ENCODE measurements at regions not wholly inside any gene's neighbourhood (a gene's known extent, or its start where the extent isn't known, plus 50 kb on each side); places are given as distances from the start of the nearest gene placed in this dataset.

GRCh38 chr3:104275199-104275598 lies 1091.5 kb upstream of the ALCAM start:
- Histone ChIP-seq H4K8ac (ENCODE audit: low read depth, low read length) (no peak overlapping the region), H3K4me2 (ENCODE audit: insufficient read depth, low read length, poor library complexity, severe bottlenecking) (no peak overlapping the region), H3K79me1 (ENCODE audit: low read depth, low read length) (no peaks in the 10 kb centered on the region)

GRCh38 chr3:104279617-104280016 lies 1087.1 kb upstream of the ALCAM start:
- WGBS, 2 donors (ENCODE audit: extremely low coverage in 2 of 2, insufficient read length in 2 of 2, insufficient replicate concordance in 1 of 2), result no CpG with 5 or more reads among the region's 1 CpG
- Histone ChIP-seq H3K27me3 (ENCODE audit: control insufficient read depth in 3 of 3, insufficient read depth in 3 of 3, low read depth in 1 of 3, low read length in 3 of 3) (no peaks in the 10 kb centered on the region), H3K23ac (ENCODE audit: low read depth, low read length, poor library complexity) (no peak overlapping the region), H3K18ac (ENCODE audit: low read length) (no peak overlapping the region), H2BK5ac (ENCODE audit: low read length) (no peak overlapping the region), H4K91ac (ENCODE audit: low read depth, low read length, poor library complexity) (no peak overlapping the region), H2BK15ac (ENCODE audit: low read length) (no peak overlapping the region), H2AFZ (ENCODE audit: low read length) (peak overlapping the region; percentile 28), H3K9ac (ENCODE audit: low read depth, low read length, poor library complexity) (no peak overlapping the region), H3K4ac (ENCODE audit: low read length) (no peak overlapping the region), H3K9me3 (replicated peaks in 1 of 2; ENCODE audit: control insufficient read depth in 2 of 2, insufficient read depth in 1 of 2, low read depth in 1 of 2, low read length in 2 of 2) (peaks cover 5 to 10% of the 10 kb centered on the region in 2 donors), H3K79me1 (ENCODE audit: low read depth, low read length) (no peaks in the 10 kb centered on the region), H3K36me3 (replicated peaks in 1 of 2; ENCODE audit: control insufficient read depth in 2 of 2, insufficient read depth in 2 of 2, low read length in 2 of 2) (no peaks in the 10 kb centered on the region), H3K4me3 (ENCODE audit: low read length in 2 of 2) (no peak overlapping the region), H3K4me2 (ENCODE audit: insufficient read depth, low read length, poor library complexity, severe bottlenecking) (no peak overlapping the region), H3K4me1 (ENCODE audit: control insufficient read depth in 2 of 2, insufficient read depth in 1 of 2, low read depth in 1 of 2, low read length in 2 of 2) (no peaks in the 10 kb centered on the region), H2BK120ac (ENCODE audit: low read depth, low read length) (no peak overlapping the region), H3K14ac (ENCODE audit: low read length) (no peak overlapping the region), H2BK12ac (ENCODE audit: low read length) (no peak overlapping the region), H4K8ac (ENCODE audit: low read depth, low read length) (no peak overlapping the region), H2AK5ac (ENCODE audit: low read depth, low read length) (no peak overlapping the region), H3K27ac (replicated peaks; ENCODE audit: low read length) (no peak overlapping the region)
- no peak for DNase-seq (ENCODE audit: low spot score)

More at GRCh38 chr3:104275199-104275598, 1091.5 kb upstream of the ALCAM start:
- Histone ChIP-seq H3K27ac (replicated peaks; ENCODE audit: low read length) (no peak overlapping the region), H3K9ac (ENCODE audit: low read depth, low read length, poor library complexity) (no peak overlapping the region), H3K36me3 (replicated peaks in 1 of 2; ENCODE audit: control insufficient read depth in 2 of 2, insufficient read depth in 2 of 2, low read length in 2 of 2) (no peaks in the 10 kb centered on the region), H3K18ac (ENCODE audit: low read length) (no peak overlapping the region), H3K27me3 (ENCODE audit: control insufficient read depth in 3 of 3, insufficient read depth in 3 of 3, low read depth in 1 of 3, low read length in 3 of 3) (no peaks in the 10 kb centered on the region), H2BK5ac (ENCODE audit: low read length) (no peak overlapping the region), H2AFZ (ENCODE audit: low read length) (no peak overlapping the region), H3K9me3 (replicated peaks in 1 of 2; ENCODE audit: control insufficient read depth in 2 of 2, insufficient read depth in 1 of 2, low read depth in 1 of 2, low read length in 2 of 2) (peaks cover 2 to 4% of the 10 kb centered on the region in 2 donors), H3K23ac (ENCODE audit: low read depth, low read length, poor library complexity) (no peak overlapping the region), H4K91ac (ENCODE audit: low read depth, low read length, poor library complexity) (no peak overlapping the region), H2BK12ac (ENCODE audit: low read length) (no peak overlapping the region), H3K4me1 (ENCODE audit: control insufficient read depth in 2 of 2, insufficient read depth in 1 of 2, low read depth in 1 of 2, low read length in 2 of 2) (no peaks in the 10 kb centered on the region), H2AK5ac (ENCODE audit: low read depth, low read length) (no peak overlapping the region), H2BK15ac (ENCODE audit: low read length) (no peak overlapping the region), H3K14ac (ENCODE audit: low read length) (no peak overlapping the region), H3K4ac (ENCODE audit: low read length) (no peak overlapping the region), H3K4me3 (ENCODE audit: low read length in 2 of 2) (no peak overlapping the region), H2BK120ac (ENCODE audit: low read depth, low read length) (no peak overlapping the region)
- DNase-seq (ENCODE audit: low spot score), result no peak

DNA sequence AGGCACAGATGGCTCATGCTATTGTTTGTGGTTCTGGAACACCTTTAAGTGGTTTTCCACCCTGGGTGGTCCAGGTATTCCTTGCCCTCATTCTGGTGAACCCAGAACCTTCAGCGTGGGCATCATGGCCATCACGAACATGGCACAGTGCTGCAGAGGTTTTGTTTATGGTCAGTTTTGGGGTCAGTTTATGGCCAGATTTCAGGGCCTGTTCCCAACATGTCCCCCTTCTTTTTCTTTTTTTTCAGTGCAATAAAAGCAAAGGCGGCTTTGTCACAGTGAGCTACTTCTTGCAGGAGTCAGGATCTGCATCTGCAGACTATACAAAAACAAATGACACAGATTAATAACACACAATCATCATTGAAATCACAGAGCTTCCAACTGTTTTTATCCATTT lies 1085.0 kb upstream of the ALCAM start:
- Histone ChIP-seq H2BK15ac (ENCODE audit: low read length) (no peak overlapping the region), H4K91ac (ENCODE audit: low read depth, low read length, poor library complexity) (no peak overlapping the region), H3K4me2 (ENCODE audit: insufficient read depth, low read length, poor library complexity, severe bottlenecking) (no peak overlapping the region), H2AK5ac (ENCODE audit: low read depth, low read length) (no peak overlapping the region), H3K18ac (ENCODE audit: low read length) (no peak overlapping the region), H2BK120ac (ENCODE audit: low read depth, low read length) (no peak overlapping the region), H4K8ac (ENCODE audit: low read depth, low read length) (no peak overlapping the region), H3K9me3 (replicated peaks in 1 of 2; ENCODE audit: control insufficient read depth in 2 of 2, insufficient read depth in 1 of 2, low read depth in 1 of 2, low read length in 2 of 2) (peaks cover 6 to 10% of the 10 kb centered on the region in 2 donors), H3K27ac (replicated peaks; ENCODE audit: low read length) (no peak overlapping the region), H3K79me1 (ENCODE audit: low read depth, low read length) (no peaks in the 10 kb centered on the region), H3K27me3 (ENCODE audit: control insufficient read depth in 3 of 3, insufficient read depth in 3 of 3, low read depth in 1 of 3, low read length in 3 of 3) (no peaks in the 10 kb centered on the region), H3K23ac (ENCODE audit: low read depth, low read length, poor library complexity) (no peak overlapping the region), H3K14ac (ENCODE audit: low read length) (no peak overlapping the region), H3K4me3 (ENCODE audit: low read length in 2 of 2) (no peak overlapping the region), H2BK12ac (ENCODE audit: low read length) (no peak overlapping the region), H2AFZ (ENCODE audit: low read length) (no peak overlapping the region), H2BK5ac (ENCODE audit: low read length) (no peak overlapping the region), H3K36me3 (replicated peaks in 1 of 2; ENCODE audit: control insufficient read depth in 2 of 2, insufficient read depth in 2 of 2, low read length in 2 of 2) (no peaks in the 10 kb centered on the region), H3K9ac (ENCODE audit: low read depth, low read length, poor library complexity) (no peak overlapping the region), H3K4me1 (ENCODE audit: control insufficient read depth in 2 of 2, insufficient read depth in 1 of 2, low read depth in 1 of 2, low read length in 2 of 2) (no peaks in the 10 kb centered on the region), H3K4ac (ENCODE audit: low read length) (no peak overlapping the region)
- no CpG with 5 or more reads among the region's 3 CpGs for WGBS, 2 donors (ENCODE audit: extremely low coverage in 2 of 2, insufficient read length in 2 of 2, insufficient replicate concordance in 1 of 2)
- DNase-seq (ENCODE audit: low spot score), result no peak

DNA sequence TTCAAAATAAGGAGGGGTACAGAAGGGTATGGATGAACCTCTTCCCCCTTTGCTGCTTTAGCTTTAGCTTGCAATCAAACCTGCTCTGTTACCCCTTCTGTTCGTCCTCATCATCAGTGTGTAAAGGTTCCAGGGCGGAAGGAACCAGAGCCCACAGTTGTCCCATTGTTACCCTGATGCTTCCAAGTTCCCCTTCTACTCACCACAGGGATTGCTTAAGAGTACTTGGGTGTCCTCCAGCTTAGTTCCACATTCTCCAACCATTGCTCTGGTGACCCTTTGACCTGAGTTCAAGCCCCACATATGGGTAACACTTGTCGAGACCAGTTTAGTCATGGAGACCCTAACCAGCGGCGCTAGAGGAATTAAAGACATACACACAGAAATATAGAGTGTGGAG lies 1080.1 kb upstream of the ALCAM start:
- Histone ChIP-seq H4K91ac (ENCODE audit: low read depth, low read length, poor library complexity) (no peak overlapping the region), H3K4me2 (ENCODE audit: insufficient read depth, low read length, poor library complexity, severe bottlenecking) (no peak overlapping the region), H3K79me1 (ENCODE audit: low read depth, low read length) (no peaks in the 10 kb centered on the region), H3K27me3 (ENCODE audit: control insufficient read depth in 3 of 3, insufficient read depth in 3 of 3, low read depth in 1 of 3, low read length in 3 of 3) (no peaks in the 10 kb centered on the region), H4K8ac (ENCODE audit: low read depth, low read length) (no peak overlapping the region), H3K4ac (ENCODE audit: low read length) (no peak overlapping the region), H3K4me3 (ENCODE audit: low read length in 2 of 2) (no peak overlapping the region), H3K18ac (ENCODE audit: low read length) (no peak overlapping the region), H3K4me1 (ENCODE audit: control insufficient read depth in 2 of 2, insufficient read depth in 1 of 2, low read depth in 1 of 2, low read length in 2 of 2) (peaks cover 0 to 2% of the 10 kb centered on the region in 2 donors), H2BK15ac (ENCODE audit: low read length) (no peak overlapping the region), H3K23ac (ENCODE audit: low read depth, low read length, poor library complexity) (no peak overlapping the region), H2BK120ac (ENCODE audit: low read depth, low read length) (no peak overlapping the region), H3K14ac (ENCODE audit: low read length) (no peak overlapping the region), H2BK12ac (ENCODE audit: low read length) (no peak overlapping the region), H3K9ac (ENCODE audit: low read depth, low read length, poor library complexity) (no peak overlapping the region), H3K9me3 (replicated peaks in 1 of 2; ENCODE audit: control insufficient read depth in 2 of 2, insufficient read depth in 1 of 2, low read depth in 1 of 2, low read length in 2 of 2) (peaks cover under 1 to 5% of the 10 kb centered on the region in 2 donors), H2AFZ (ENCODE audit: low read length) (no peak overlapping the region), H3K36me3 (replicated peaks in 1 of 2; ENCODE audit: control insufficient read depth in 2 of 2, insufficient read depth in 2 of 2, low read length in 2 of 2) (no peaks in the 10 kb centered on the region), H3K27ac (replicated peaks; ENCODE audit: low read length) (no peak overlapping the region), H2BK5ac (ENCODE audit: low read length) (no peak overlapping the region), H2AK5ac (ENCODE audit: low read depth, low read length) (no peak overlapping the region)
- no CpG with 5 or more reads among the region's 5 CpGs for WGBS, 2 donors (ENCODE audit: extremely low coverage in 2 of 2, insufficient read length in 2 of 2, insufficient replicate concordance in 1 of 2)
- no peak for DNase-seq (ENCODE audit: low spot score)
